Natural killer cell (primary cell): ENCODE measurements at regions not wholly inside any gene's neighbourhood (a gene's known extent, or its start where the extent isn't known, plus 50 kb on each side); places are given as distances from the start of the nearest gene placed in this dataset.

Experiments
- ATAC-seq, 3 donors: fragments of 150-1000 bp in 2 of 3; fragments of 200-7000 bp in 1 of 3; cut with Tn5 transposase; 1 replicate in 1 of 3; 2 replicates in 2 of 3; pipeline ENCODE4 v1.10.0; 2021; ENCODE audit warnings: mild to moderate bottlenecking in 2 of 3, moderate library complexity in 2 of 3
- DNase-seq, 2 donors: peaks; one replicate each; pipeline versions ENCODE4 v3.0.0 to v3.0.0-alpha.2; 2013 to 2021; ENCODE audit warnings: mixed read lengths in 1 of 2
- H3K27ac ChIP-seq: one replicate; pipeline ENCODE4 v1.5.1; 2013; ENCODE audit warnings: mild to moderate bottlenecking, low read length
- H3K27me3 ChIP-seq: one replicate; pipeline ENCODE4 v1.6.1; 2013; ENCODE audit warnings: low read length; ENCODE audit not compliant: control insufficient read depth, insufficient read depth
- H3K36me3 ChIP-seq: one replicate; pipeline ENCODE4 v1.6.1; 2013; ENCODE audit warnings: low read length; ENCODE audit not compliant: control insufficient read depth, insufficient read depth
- H3K4me1 ChIP-seq: one replicate; pipeline ENCODE4 v1.6.1; 2013; ENCODE audit warnings: low read length; ENCODE audit not compliant: control insufficient read depth, insufficient read depth
- H3K4me3 ChIP-seq: one replicate; pipeline ENCODE4 v1.5.1; 2013; ENCODE audit warnings: low read length
- H3K9me3 ChIP-seq: one replicate; pipeline ENCODE4 v1.6.1; 2013; ENCODE audit warnings: low read length; ENCODE audit not compliant: control insufficient read depth, insufficient read depth
- H3K27ac Mint-ChIP-seq, 2 donors: one replicate each; pipeline ENCODE4 v1.8.0; 2022; ENCODE audit warnings: mild to moderate bottlenecking in 2 of 2, mixed read lengths in 2 of 2, moderate library complexity in 1 of 2
- H3K27me3 Mint-ChIP-seq, 2 donors: one replicate each; pipeline ENCODE4 v1.8.0; 2022; ENCODE audit warnings: low read depth in 2 of 2, mixed read lengths in 2 of 2
- H3K36me3 Mint-ChIP-seq: one replicate; pipeline ENCODE4 v1.8.0; 2022; ENCODE audit warnings: mixed read lengths
- H3K4me1 Mint-ChIP-seq, 2 donors: one replicate each; pipeline ENCODE4 v1.8.0; 2022; ENCODE audit warnings: mixed read lengths in 2 of 2
- H3K4me3 Mint-ChIP-seq: one replicate; pipeline ENCODE4 v1.8.0; 2022; ENCODE audit warnings: mild to moderate bottlenecking, moderate library complexity, mixed read lengths
- H3K9me3 Mint-ChIP-seq, 2 donors: one replicate each; pipeline ENCODE4 v1.8.0; 2022; ENCODE audit warnings: mixed read lengths in 2 of 2
- whole genome bisulfite sequencing: methylation state at CpG from one replicate; pipeline ENCODE4 v1.1.7; 2013; ENCODE audit warnings: missing lambda C conversion rate; ENCODE audit not compliant: insufficient coverage; 5-methylcytosine and 5-hydroxymethylcytosine counted together
- intact Hi-C: fragments of 100-400 bp; cut with micrococcal nuclease; formaldehyde crosslinking; loops from one replicate; pipeline ENCODE4 v1.14.2; 2022
- TF ChIP-seq, protein P1 (sequence below): fragments of 200-600 bp; IDR thresholded peaks from one replicate; pipeline ENCODE4 v1.8.0; 2022; ENCODE audit warnings: antibody characterized with exemption

DNA sequence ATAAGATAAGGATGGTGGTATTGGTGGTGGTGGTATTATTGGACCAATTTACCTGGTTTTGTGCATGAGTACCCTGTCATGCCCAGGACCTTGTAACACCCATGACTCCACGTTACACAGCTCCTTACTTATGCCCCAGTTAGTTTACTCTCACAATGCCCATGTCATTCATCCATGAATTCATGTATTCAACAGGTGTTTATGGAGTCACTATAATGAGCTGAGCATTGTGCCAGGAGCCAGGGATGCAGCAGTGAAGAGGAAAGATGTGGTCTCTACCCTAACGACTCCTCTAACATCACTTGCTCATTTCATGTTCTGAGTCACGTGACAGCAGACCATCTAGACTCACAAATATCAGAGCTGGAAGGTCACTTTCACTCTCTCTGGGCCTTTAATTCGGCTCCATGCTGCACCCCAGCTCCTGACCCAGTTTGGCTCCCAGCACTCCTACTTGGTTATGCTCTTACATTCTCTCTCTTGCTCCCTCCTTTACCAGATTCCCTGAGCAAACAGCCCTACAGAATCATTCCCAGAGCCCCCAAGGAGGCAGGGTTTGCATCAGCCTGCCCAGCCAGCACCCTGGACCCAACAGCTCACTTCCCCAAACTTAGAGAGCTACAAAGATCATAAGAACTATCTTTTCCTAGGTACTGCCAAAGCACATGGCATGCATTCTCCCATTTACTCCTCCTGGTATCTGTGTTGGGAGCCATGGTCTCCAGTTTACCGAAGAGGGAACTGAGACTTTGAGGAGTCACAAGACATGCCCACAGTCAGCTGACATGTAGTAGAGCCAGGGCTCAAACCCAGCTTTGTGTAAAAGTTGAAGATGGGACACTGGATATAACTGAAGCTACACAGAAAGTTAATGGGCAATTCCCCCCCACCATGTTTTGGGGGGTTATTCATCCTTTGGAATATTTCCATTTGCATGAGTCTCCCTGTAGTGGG is 449.9 kb downstream of the LRATD1 start:
- H3K27me3 ChIP-seq: no peaks in the 10 kb centered on the region
- no peaks in the 10 kb centered on the region for H3K4me1 ChIP-seq
- no peak overlapping the region for H3K4me3 Mint-ChIP-seq
- intact Hi-C loops: no loop called here
- no peak overlapping the region for H3K4me3 ChIP-seq
- H3K9me3 ChIP-seq: no peaks in the 10 kb centered on the region
- no peaks in the 10 kb centered on the region for H3K4me1 Mint-ChIP-seq
- DNase-seq: no peak
- H3K9me3 Mint-ChIP-seq: no peaks in the 10 kb centered on the region
- TF ChIP-seq, protein P1, sequence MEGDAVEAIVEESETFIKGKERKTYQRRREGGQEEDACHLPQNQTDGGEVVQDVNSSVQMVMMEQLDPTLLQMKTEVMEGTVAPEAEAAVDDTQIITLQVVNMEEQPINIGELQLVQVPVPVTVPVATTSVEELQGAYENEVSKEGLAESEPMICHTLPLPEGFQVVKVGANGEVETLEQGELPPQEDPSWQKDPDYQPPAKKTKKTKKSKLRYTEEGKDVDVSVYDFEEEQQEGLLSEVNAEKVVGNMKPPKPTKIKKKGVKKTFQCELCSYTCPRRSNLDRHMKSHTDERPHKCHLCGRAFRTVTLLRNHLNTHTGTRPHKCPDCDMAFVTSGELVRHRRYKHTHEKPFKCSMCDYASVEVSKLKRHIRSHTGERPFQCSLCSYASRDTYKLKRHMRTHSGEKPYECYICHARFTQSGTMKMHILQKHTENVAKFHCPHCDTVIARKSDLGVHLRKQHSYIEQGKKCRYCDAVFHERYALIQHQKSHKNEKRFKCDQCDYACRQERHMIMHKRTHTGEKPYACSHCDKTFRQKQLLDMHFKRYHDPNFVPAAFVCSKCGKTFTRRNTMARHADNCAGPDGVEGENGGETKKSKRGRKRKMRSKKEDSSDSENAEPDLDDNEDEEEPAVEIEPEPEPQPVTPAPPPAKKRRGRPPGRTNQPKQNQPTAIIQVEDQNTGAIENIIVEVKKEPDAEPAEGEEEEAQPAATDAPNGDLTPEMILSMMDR: no peak
- H3K27me3 Mint-ChIP-seq: peaks cover 3 to 9% of the 10 kb centered on the region in 2 donors
- no peak for ATAC-seq
- no peaks in the 10 kb centered on the region for H3K36me3 ChIP-seq
- WGBS: 81% methylated on average over 5 of the region's 5 CpGs
- H3K27ac Mint-ChIP-seq: no peak overlapping the region
- H3K27ac ChIP-seq: no peak overlapping the region
- no peaks in the 10 kb centered on the region for H3K36me3 Mint-ChIP-seq

- Mint-ChIP-seq H3K9me3 (no peaks in the 10 kb centered on the region), H3K36me3 (no peaks in the 10 kb centered on the region), H3K27ac (no peak overlapping the region), H3K4me3 (no peak overlapping the region), H3K4me1 (no peaks in the 10 kb centered on the region), H3K27me3 (peaks cover 3 to 9% of the 10 kb centered on the region in 2 donors)
- H3K4me1 ChIP-seq: no peaks in the 10 kb centered on the region
- no peak overlapping the region for H3K27ac ChIP-seq
- H3K9me3 ChIP-seq: no peaks in the 10 kb centered on the region
- no peaks in the 10 kb centered on the region for H3K36me3 ChIP-seq
- H3K4me3 ChIP-seq: no peak overlapping the region
- intact Hi-C loops: no loop called here
- H3K27me3 ChIP-seq: no peaks in the 10 kb centered on the region
- ATAC-seq (no peak), DNase-seq (no peak)
- WGBS: 94% methylated on average over 33 of the region's 33 CpGs
- TF ChIP-seq, protein P1: no peak
These were observed 452.4 kb downstream of the LRATD1 start for GRCh38 chr2:15084826-15085489.

GRCh38 chr2:15092181-15092580 is 459.7 kb downstream of the LRATD1 start:
- intact Hi-C loops: no loop called here
- Mint-ChIP-seq H3K36me3 (no peaks in the 10 kb centered on the region), H3K27me3 (peaks cover 0 to 5% of the 10 kb centered on the region in 2 donors), H3K27ac (no peak overlapping the region), H3K4me3 (no peak overlapping the region), H3K4me1 (peaks cover 8 to 11% of the 10 kb centered on the region in 2 donors), H3K9me3 (no peaks in the 10 kb centered on the region)
- Histone ChIP-seq H3K27me3 (no peaks in the 10 kb centered on the region), H3K4me3 (no peak overlapping the region), H3K36me3 (no peaks in the 10 kb centered on the region), H3K9me3 (no peaks in the 10 kb centered on the region), H3K27ac (no peak overlapping the region), H3K4me1 (no peaks in the 10 kb centered on the region)
- TF ChIP-seq, protein P1: no peak
- no peak for ATAC-seq
- 100% methylated on average over 1 of the region's 1 CpG for WGBS
- no peak for DNase-seq
